Activated naive CD8-positive, alpha-beta T cell treated with anti-CD3 and anti-CD28 coated beads, Interleukin-2, amount 50 U/mL, for 24 hours (primary cell): ENCODE measurements at regions not wholly inside any gene's neighbourhood (a gene's known extent, or its start where the extent isn't known, plus 50 kb on each side); places are given as distances from the start of the nearest gene placed in this dataset.
"Not testable (repeated sequence)": the region's sequence is repeated elsewhere in the genome, so short reads cannot be mapped to it uniquely, and the experiment has no call there.

Experiments
- ATAC-seq: fragments of 150-1000 bp; cut with Tn5 transposase; one replicate; pipeline ENCODE4 v1.10.0; 2021
- DNase-seq: peaks from one replicate; pipeline ENCODE4 v3.0.0; 2021
- H3K27ac Mint-ChIP-seq: one replicate; pipeline ENCODE4 v1.8.0; 2021; ENCODE audit warnings: mild to moderate bottlenecking, mixed read lengths
- H3K27me3 Mint-ChIP-seq: one replicate; pipeline ENCODE4 v1.8.0; 2021; ENCODE audit warnings: mixed read lengths
- H3K36me3 Mint-ChIP-seq: one replicate; pipeline ENCODE4 v1.8.0; 2021; ENCODE audit warnings: low read depth, mixed read lengths
- H3K4me1 Mint-ChIP-seq: one replicate; pipeline ENCODE4 v1.8.0; 2021; ENCODE audit warnings: mixed read lengths
- H3K4me3 Mint-ChIP-seq: one replicate; pipeline ENCODE4 v1.8.0; 2021; ENCODE audit warnings: mild to moderate bottlenecking, moderate library complexity, mixed read lengths
- H3K9me3 Mint-ChIP-seq: one replicate; pipeline ENCODE4 v1.8.0; 2021; ENCODE audit warnings: mixed read lengths

GRCh38 chr16:66251476-66252160 lies 114.9 kb upstream of the CDH5 start:
- H3K27me3 Mint-ChIP-seq = no peaks in the 10 kb centered on the region
- H3K4me3 Mint-ChIP-seq = no peak overlapping the region
- no peaks in the 10 kb centered on the region for H3K9me3 Mint-ChIP-seq
- H3K36me3 Mint-ChIP-seq = no peaks in the 10 kb centered on the region
- no peak for ATAC-seq
- H3K27ac Mint-ChIP-seq = no peak overlapping the region
- no peak for DNase-seq
- no peaks in the 10 kb centered on the region for H3K4me1 Mint-ChIP-seq

GRCh38 chr16:66250686-66251431 lies 115.6 kb upstream of the CDH5 start:
- H3K27me3 Mint-ChIP-seq = no peaks in the 10 kb centered on the region
- H3K4me1 Mint-ChIP-seq = no peaks in the 10 kb centered on the region
- H3K36me3 Mint-ChIP-seq = no peaks in the 10 kb centered on the region
- H3K27ac Mint-ChIP-seq = no peak overlapping the region
- no peak overlapping the region for H3K4me3 Mint-ChIP-seq
- no peaks in the 10 kb centered on the region for H3K9me3 Mint-ChIP-seq
- no peak for DNase-seq
- no peak for ATAC-seq

- no peaks in the 10 kb centered on the region for H3K36me3 Mint-ChIP-seq
- H3K4me3 Mint-ChIP-seq = no peak overlapping the region
- H3K4me1 Mint-ChIP-seq = no peaks in the 10 kb centered on the region
- ATAC-seq = no peak
- no peaks in the 10 kb centered on the region for H3K9me3 Mint-ChIP-seq
- no peak overlapping the region for H3K27ac Mint-ChIP-seq
- peaks cover 2% of the 10 kb centered on the region for H3K27me3 Mint-ChIP-seq
- DNase-seq = no peak
These were observed 118.7 kb upstream of the CDH5 start for GRCh38 chr16:66247516-66248481.

GRCh38 chr16:66245868-66246267 lies 120.6 kb upstream of the CDH5 start:
- no peaks in the 10 kb centered on the region for H3K9me3 Mint-ChIP-seq
- ATAC-seq = no peak
- H3K27ac Mint-ChIP-seq = no peak overlapping the region
- no peaks in the 10 kb centered on the region for H3K36me3 Mint-ChIP-seq
- H3K4me1 Mint-ChIP-seq = no peaks in the 10 kb centered on the region
- H3K4me3 Mint-ChIP-seq = no peak overlapping the region
- DNase-seq = no peak
- peaks cover 2% of the 10 kb centered on the region for H3K27me3 Mint-ChIP-seq

GRCh38 chr16:66245072-66245471 lies 121.4 kb upstream of the CDH5 start:
- no peaks in the 10 kb centered on the region for H3K36me3 Mint-ChIP-seq
- no peaks in the 10 kb centered on the region for H3K4me1 Mint-ChIP-seq

GRCh38 chr16:66242672-66243071 lies 123.8 kb upstream of the CDH5 start:
- Mint-ChIP-seq H3K4me1 (no peaks in the 10 kb centered on the region), H3K36me3 (no peaks in the 10 kb centered on the region), H3K27me3 (peaks cover 12% of the 10 kb centered on the region), H3K4me3 (no peak overlapping the region), H3K9me3 (peaks cover 5% of the 10 kb centered on the region), H3K27ac (no peak overlapping the region)
- ATAC-seq (no peak), DNase-seq (no peak)

More at GRCh38 chr16:66245072-66245471, 121.4 kb upstream of the CDH5 start:
- DNase-seq (no peak), ATAC-seq (no peak)
- Mint-ChIP-seq H3K9me3 (peaks cover 4% of the 10 kb centered on the region), H3K4me3 (no peak overlapping the region), H3K27ac (no peak overlapping the region), H3K27me3 (peaks cover 5% of the 10 kb centered on the region)

- H3K4me3 Mint-ChIP-seq, DNase-seq, H3K4me1 Mint-ChIP-seq, H3K9me3 Mint-ChIP-seq, ATAC-seq, H3K27ac Mint-ChIP-seq, H3K36me3 Mint-ChIP-seq: not testable (repeated sequence)
- H3K27me3 Mint-ChIP-seq = peaks cover 12% of the 10 kb centered on the region
These were observed 124.3 kb upstream of the CDH5 start for GRCh38 chr16:66242206-66242605.

- Mint-ChIP-seq H3K27ac (no peak overlapping the region), H3K27me3 (peaks cover 12% of the 10 kb centered on the region), H3K4me3 (no peak overlapping the region), H3K4me1 (no peaks in the 10 kb centered on the region), H3K9me3 (peaks cover 5% of the 10 kb centered on the region), H3K36me3 (no peaks in the 10 kb centered on the region)
- ATAC-seq (no peak), DNase-seq (no peak)
These were observed 125.7 kb upstream of the CDH5 start for GRCh38 chr16:66240631-66241395.

- DNase-seq = no peak
- no peak overlapping the region for H3K4me3 Mint-ChIP-seq
- ATAC-seq = no peak
- no peaks in the 10 kb centered on the region for H3K4me1 Mint-ChIP-seq
- no peaks in the 10 kb centered on the region for H3K36me3 Mint-ChIP-seq
- H3K27me3 Mint-ChIP-seq = peaks cover 10% of the 10 kb centered on the region
- H3K27ac Mint-ChIP-seq = no peak overlapping the region
- peaks cover 5% of the 10 kb centered on the region for H3K9me3 Mint-ChIP-seq
These were observed 126.4 kb upstream of the CDH5 start for GRCh38 chr16:66240088-66240487.

GRCh38 chr16:66238696-66239095 lies 127.8 kb upstream of the CDH5 start:
- DNase-seq (no peak), ATAC-seq (no peak)
- H3K4me1 Mint-ChIP-seq = no peaks in the 10 kb centered on the region
- no peak overlapping the region for H3K27ac Mint-ChIP-seq
- H3K27me3 Mint-ChIP-seq = peaks cover 10% of the 10 kb centered on the region
- no peaks in the 10 kb centered on the region for H3K36me3 Mint-ChIP-seq
- H3K9me3 Mint-ChIP-seq = peaks cover 5% of the 10 kb centered on the region
- no peak overlapping the region for H3K4me3 Mint-ChIP-seq

- no peak overlapping the region for H3K27ac Mint-ChIP-seq
- peaks cover 5% of the 10 kb centered on the region for H3K9me3 Mint-ChIP-seq
- H3K27me3 Mint-ChIP-seq = peaks cover 10% of the 10 kb centered on the region
- no peaks in the 10 kb centered on the region for H3K36me3 Mint-ChIP-seq
- H3K4me1 Mint-ChIP-seq = no peaks in the 10 kb centered on the region
- no peak for ATAC-seq
- H3K4me3 Mint-ChIP-seq = no peak overlapping the region
- DNase-seq = no peak
These were observed 130.2 kb upstream of the CDH5 start for GRCh38 chr16:66236301-66236700.

GRCh38 chr16:66231452-66232160 lies 134.9 kb upstream of the CDH5 start:
- ATAC-seq (no peak), DNase-seq (no peak)
- Mint-ChIP-seq H3K4me1 (no peaks in the 10 kb centered on the region), H3K9me3 (no peaks in the 10 kb centered on the region), H3K27me3 (no peaks in the 10 kb centered on the region), H3K27ac (no peak overlapping the region), H3K36me3 (no peaks in the 10 kb centered on the region), H3K4me3 (no peak overlapping the region)

GRCh38 chr16:66229651-66230050 lies 136.8 kb upstream of the CDH5 start:
- Mint-ChIP-seq H3K4me1 (no peaks in the 10 kb centered on the region), H3K36me3 (no peaks in the 10 kb centered on the region), H3K27ac (no peak overlapping the region), H3K9me3 (no peaks in the 10 kb centered on the region), H3K4me3 (no peak overlapping the region), H3K27me3 (no peaks in the 10 kb centered on the region)
- ATAC-seq (no peak), DNase-seq (no peak)
